ENCODE measurements at regions not wholly inside any gene's neighbourhood (a gene's known extent, or its start where the extent isn't known, plus 50 kb on each side); places are given as distances from the start of the nearest gene placed in this dataset.

DNA sequence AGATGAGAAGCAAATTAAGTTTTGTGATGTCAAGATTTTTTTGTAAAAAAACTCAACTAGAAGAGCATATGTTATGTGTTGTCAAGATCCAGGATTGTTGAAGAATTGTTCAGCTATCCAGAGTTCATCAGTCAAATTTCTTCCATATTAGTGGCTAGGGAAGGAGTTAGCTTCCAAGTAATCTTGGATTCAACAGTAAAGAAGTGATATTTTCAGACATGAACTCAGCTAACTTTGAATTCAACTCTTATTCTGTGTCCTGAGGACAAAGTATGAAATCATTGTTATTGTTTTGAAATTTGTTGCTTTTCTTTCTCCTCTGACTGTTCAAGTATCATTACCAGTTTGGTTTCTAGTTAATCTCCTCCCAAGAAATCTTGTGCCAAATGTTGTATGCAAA, 589.3 kb upstream of the NOVA1 start:
- no peaks in the 10 kb centered on the region for H3K9me3 ChIP-seq
- DNase-seq, result no peak
- TF ChIP-seq, protein P1, sequence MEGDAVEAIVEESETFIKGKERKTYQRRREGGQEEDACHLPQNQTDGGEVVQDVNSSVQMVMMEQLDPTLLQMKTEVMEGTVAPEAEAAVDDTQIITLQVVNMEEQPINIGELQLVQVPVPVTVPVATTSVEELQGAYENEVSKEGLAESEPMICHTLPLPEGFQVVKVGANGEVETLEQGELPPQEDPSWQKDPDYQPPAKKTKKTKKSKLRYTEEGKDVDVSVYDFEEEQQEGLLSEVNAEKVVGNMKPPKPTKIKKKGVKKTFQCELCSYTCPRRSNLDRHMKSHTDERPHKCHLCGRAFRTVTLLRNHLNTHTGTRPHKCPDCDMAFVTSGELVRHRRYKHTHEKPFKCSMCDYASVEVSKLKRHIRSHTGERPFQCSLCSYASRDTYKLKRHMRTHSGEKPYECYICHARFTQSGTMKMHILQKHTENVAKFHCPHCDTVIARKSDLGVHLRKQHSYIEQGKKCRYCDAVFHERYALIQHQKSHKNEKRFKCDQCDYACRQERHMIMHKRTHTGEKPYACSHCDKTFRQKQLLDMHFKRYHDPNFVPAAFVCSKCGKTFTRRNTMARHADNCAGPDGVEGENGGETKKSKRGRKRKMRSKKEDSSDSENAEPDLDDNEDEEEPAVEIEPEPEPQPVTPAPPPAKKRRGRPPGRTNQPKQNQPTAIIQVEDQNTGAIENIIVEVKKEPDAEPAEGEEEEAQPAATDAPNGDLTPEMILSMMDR (IDR thresholded peaks at IDR 0.05; ENCODE audit: low read depth, low read length), result no peak

DNA sequence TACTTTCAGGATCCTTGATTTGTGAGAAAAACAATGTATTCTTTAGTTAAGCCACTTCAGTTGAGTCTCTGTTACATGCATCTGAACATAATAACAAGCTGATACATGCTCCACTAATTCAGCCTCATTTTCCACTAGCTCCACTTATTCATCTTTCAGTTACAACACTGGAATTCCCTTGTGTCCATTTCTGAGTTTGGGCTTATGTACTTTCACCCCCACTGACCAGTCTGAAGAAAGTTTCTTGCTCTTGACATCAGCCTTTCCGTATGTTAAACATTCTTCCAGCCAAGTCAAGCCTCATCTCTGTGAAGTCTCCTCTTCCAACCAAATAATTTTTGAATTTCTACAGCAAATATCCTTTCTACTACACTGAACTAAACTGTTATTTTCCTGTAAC, 592.5 kb upstream of the NOVA1 start:
- no peaks in the 10 kb centered on the region for H3K4me1 ChIP-seq
- TF ChIP-seq, protein P1 (IDR thresholded peaks at IDR 0.05; ENCODE audit: low read depth, low read length), result no peak

More for the DNA sequence above, 589.3 kb upstream of the NOVA1 start:
- H3K4me3 ChIP-seq (ENCODE audit: low read depth, low read length), result no peak overlapping the region
- H3K36me3 ChIP-seq, result no peaks in the 10 kb centered on the region
- H3K27me3 ChIP-seq, result no peaks in the 10 kb centered on the region
- H3K4me1 ChIP-seq, result no peaks in the 10 kb centered on the region

DNA sequence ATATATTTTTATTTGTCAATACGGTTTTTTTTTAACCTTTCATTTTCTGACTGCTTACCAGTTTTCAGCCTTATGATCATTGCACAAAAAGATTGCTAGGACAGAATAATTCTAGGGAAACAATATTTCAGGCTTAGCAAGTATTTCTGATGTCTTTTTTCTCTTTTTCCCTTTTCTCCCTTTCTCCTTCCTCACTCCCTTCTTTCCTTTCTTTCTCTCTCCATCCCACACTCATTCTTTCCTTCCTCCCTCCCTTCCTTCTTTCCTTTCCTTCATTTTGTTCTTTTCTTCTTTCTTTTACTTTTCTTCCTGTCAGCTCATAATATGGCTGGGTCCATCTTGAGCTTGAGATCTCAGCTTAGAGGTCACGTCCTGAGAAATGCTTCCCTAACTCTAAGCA, 601.4 kb upstream of the NOVA1 start:
- Histone ChIP-seq H3K9me3 (no peaks in the 10 kb centered on the region), H3K4me1 (no peaks in the 10 kb centered on the region), H3K27me3 (no peaks in the 10 kb centered on the region), H3K4me3 (ENCODE audit: low read depth, low read length) (no peak overlapping the region), H3K36me3 (no peaks in the 10 kb centered on the region)
- TF ChIP-seq, protein P1 (IDR thresholded peaks at IDR 0.05; ENCODE audit: low read depth, low read length), result no peak
- no peak for DNase-seq

More for the DNA sequence above, 592.5 kb upstream of the NOVA1 start:
- no peaks in the 10 kb centered on the region for H3K27me3 ChIP-seq
- no peak overlapping the region for H3K4me3 ChIP-seq (ENCODE audit: low read depth, low read length)
- no peaks in the 10 kb centered on the region for H3K9me3 ChIP-seq
- H3K36me3 ChIP-seq, result no peaks in the 10 kb centered on the region
- no peak for DNase-seq

DNA sequence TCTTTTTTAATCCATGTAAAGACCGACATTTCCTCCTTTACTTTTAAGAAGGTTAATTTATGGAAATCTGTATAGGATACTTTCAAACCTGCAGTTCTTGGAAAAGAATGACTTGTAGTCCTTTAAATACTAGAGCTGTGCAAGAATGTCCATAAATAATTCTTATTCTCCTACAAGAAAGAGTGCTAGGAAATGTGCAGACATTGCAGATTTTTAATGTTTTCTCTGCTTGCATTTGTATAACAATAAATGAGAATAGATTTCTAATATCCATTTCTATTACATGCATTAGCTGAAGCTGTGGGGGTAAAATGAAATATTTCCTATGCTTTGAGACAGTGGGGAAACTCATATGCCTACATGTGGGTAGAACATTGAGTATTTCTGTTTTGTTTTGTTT, 607.2 kb upstream of the NOVA1 start:
- no peaks in the 10 kb centered on the region for H3K36me3 ChIP-seq
- no peaks in the 10 kb centered on the region for H3K27me3 ChIP-seq
- TF ChIP-seq, protein P1 (IDR thresholded peaks at IDR 0.05; ENCODE audit: low read depth, low read length), result no peak
- H3K9me3 ChIP-seq, result no peaks in the 10 kb centered on the region
- no peaks in the 10 kb centered on the region for H3K4me1 ChIP-seq
- no peak for DNase-seq
- no peak overlapping the region for H3K4me3 ChIP-seq (ENCODE audit: low read depth, low read length)

DNA sequence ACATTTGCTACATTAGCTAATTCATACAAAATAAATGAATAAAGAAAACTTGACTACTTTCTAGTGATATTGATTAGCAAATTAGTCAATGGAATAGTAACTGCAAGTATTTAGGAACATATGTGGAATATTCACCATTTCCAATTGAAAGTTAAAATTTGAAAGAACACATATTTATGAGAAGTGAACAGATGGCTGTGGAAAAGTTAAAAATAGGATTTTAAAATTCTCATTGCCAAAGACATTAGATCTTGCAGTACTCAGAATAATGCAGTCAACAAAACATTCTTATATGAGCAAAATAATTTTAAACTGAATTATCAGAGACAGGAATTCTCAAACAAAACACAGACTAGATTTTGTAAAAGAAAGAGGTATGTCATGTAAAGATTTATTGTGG, 613.9 kb upstream of the NOVA1 start:
- no peak for DNase-seq
- H3K4me1 ChIP-seq, result no peaks in the 10 kb centered on the region
- H3K36me3 ChIP-seq, result no peaks in the 10 kb centered on the region
- TF ChIP-seq, protein P1 (IDR thresholded peaks at IDR 0.05; ENCODE audit: low read depth, low read length), result no peak
- no peak overlapping the region for H3K4me3 ChIP-seq (ENCODE audit: low read depth, low read length)
- H3K27me3 ChIP-seq, result no peaks in the 10 kb centered on the region
- H3K9me3 ChIP-seq, result no peaks in the 10 kb centered on the region

DNA sequence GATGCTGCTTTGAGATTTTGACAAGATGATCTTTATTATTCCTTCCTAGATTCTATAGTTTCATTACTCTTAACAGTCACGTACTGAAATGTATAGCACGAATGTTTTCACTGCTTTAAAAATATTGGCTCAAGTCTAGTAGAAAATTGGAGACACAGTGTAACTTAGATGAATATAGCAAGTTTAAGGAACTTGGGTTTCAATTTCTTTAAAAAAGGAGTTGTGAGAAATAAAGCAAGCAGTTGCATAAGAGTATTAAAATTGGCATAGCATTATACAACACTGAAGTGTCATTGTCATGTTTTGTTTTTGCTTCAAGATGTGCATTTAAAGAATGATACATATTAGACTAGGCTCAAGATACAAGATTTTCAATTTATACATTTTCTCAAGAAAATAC, 624.8 kb upstream of the NOVA1 start:
- Histone ChIP-seq H3K4me3 (ENCODE audit: low read depth, low read length) (no peak overlapping the region), H3K4me1 (no peaks in the 10 kb centered on the region), H3K36me3 (no peaks in the 10 kb centered on the region), H3K9me3 (no peaks in the 10 kb centered on the region), H3K27me3 (no peaks in the 10 kb centered on the region)
- DNase-seq, result no peak
- TF ChIP-seq, protein P1 (IDR thresholded peaks at IDR 0.05; ENCODE audit: low read depth, low read length), result no peak
